Panc1 (cell line): ENCODE measurements at regions not wholly inside any gene's neighbourhood (a gene's known extent, or its start where the extent isn't known, plus 50 kb on each side); places are given as distances from the start of the nearest gene placed in this dataset.

Experiments used
- ATAC-seq: fragments of 200-7000 bp; cut with Tn5 transposase; 2 replicates; pipeline ENCODE4 v1.9.1; 2020; ENCODE audit warnings: mild to moderate bottlenecking, moderate library complexity
- BruUV-seq: library from RNA; stranded (reverse); fragments of 400-500 nt; replicated peaks from 2 replicates; lab custom pipeline; 2021; lab: Mats Ljungman, UMichigan
- CTCF ChIA-PET: fragments of 300-600 bp; sonication (Branson Sonifier 250); formaldehyde crosslinking; loops from one replicate; lab custom pipeline; 2022; ENCODE audit warnings: antibody characterized with exemption; lab: Charles Lee
- POLR2A ChIA-PET: fragments of 300-600 bp; sonication (Branson Sonifier 250); formaldehyde crosslinking; loops from one replicate; lab custom pipeline; 2022; ENCODE audit warnings: antibody characterized with exemption; lab: Charles Lee
- DNase-seq: peaks from one replicate; pipeline ENCODE4 v3.0.0-alpha.2; 2010; ENCODE audit warnings: low read depth, low spot score
- H3K27ac ChIP-seq: 2 replicates; pipeline ENCODE4 v1.5.1; 2011; ENCODE audit warnings: mild to moderate bottlenecking, low read length, inconsistent platforms
- H3K27me3 ChIP-seq: fragments of 200-500 bp; sonication (Bioruptor generic); 2 replicates; pipeline ENCODE4 v1.6.0; 2014; ENCODE audit warnings: low read length, inconsistent platforms; ENCODE audit not compliant: control insufficient read depth, insufficient read depth
- H3K36me3 ChIP-seq: fragments of 200-500 bp; sonication (Bioruptor generic); 2 replicates; pipeline ENCODE4 v1.5.1; 2014; ENCODE audit warnings: inconsistent platforms, mild to moderate bottlenecking, low read length, moderate library complexity; ENCODE audit not compliant: control insufficient read depth, insufficient read depth
- H3K4me1 ChIP-seq: 2 replicates; pipeline ENCODE4 v1.5.1; 2011; ENCODE audit warnings: inconsistent platforms, mild to moderate bottlenecking, low read length, moderate library complexity; ENCODE audit not compliant: control insufficient read depth, insufficient read depth
- H3K4me3 ChIP-seq, 2 experiments: 2 replicates each; pipeline ENCODE4 v1.5.1; 2011 to 2012; ENCODE audit warnings: low read depth in 2 of 2, low read length in 2 of 2, mild to moderate bottlenecking in 2 of 2, inconsistent platforms in 1 of 2, moderate library complexity in 1 of 2
- H3K9me3 ChIP-seq: fragments of 200-500 bp; sonication (Bioruptor generic); 2 replicates; pipeline ENCODE4 v1.5.1; 2014; ENCODE audit warnings: low read depth, mild to moderate bottlenecking, inconsistent platforms, low read length, moderate library complexity; ENCODE audit not compliant: control insufficient read depth, insufficient read depth
- CTCF ChIP-seq: fragments of 450-650 bp; IDR thresholded peaks from 2 replicates; pipeline ENCODE4 v1.5.1; 2017; ENCODE audit warnings: mild to moderate bottlenecking
- POLR2AphosphoS5 ChIP-seq: IDR thresholded peaks from 2 replicates; pipeline ENCODE4 v1.6.1; 2012; ENCODE audit warnings: mild to moderate bottlenecking, low read depth, low read length, moderate library complexity
- REST ChIP-seq, 2 experiments: IDR thresholded peaks; 2 replicates each; pipeline ENCODE4 v1.6.1; 2011 to 2012; ENCODE audit warnings: low read depth in 2 of 2, control low read depth in 1 of 2, low read length in 1 of 2, mild to moderate bottlenecking in 1 of 2, moderate library complexity in 1 of 2; ENCODE audit not compliant: insufficient read depth in 1 of 2
- SIN3A ChIP-seq: IDR thresholded peaks from 2 replicates; pipeline ENCODE4 v1.6.1; 2012; ENCODE audit warnings: low read depth, mild to moderate bottlenecking, low read length, moderate library complexity, borderline replicate concordance; ENCODE audit not compliant: insufficient read depth
- TCF7L2 ChIP-seq: IDR thresholded peaks from 2 replicates; pipeline ENCODE4 v1.6.1; 2011; ENCODE audit warnings: mild to moderate bottlenecking, low read depth, low read length, inconsistent platforms
- in situ Hi-C: cut with HindIII; loops from 2 replicates; pipeline ENCODE4 v1.10.0; 2016; ENCODE audit warnings: low sequenced_read_pairs, low pct_unique_long_range_greater_than_20kb
- intact Hi-C: fragments of 100-400 bp; cut with micrococcal nuclease; formaldehyde crosslinking; loops from one replicate; pipeline ENCODE4 v1.10.0; 2022; ENCODE audit not compliant: unreplicated experiment

- no peaks in the 10 kb centered on the region for H3K27me3 ChIP-seq
- POLR2A ChIA-PET, result no interaction called here
- in situ Hi-C loops (no loop called here), intact Hi-C loops (no loop called here)
- TF ChIP-seq TCF7L2, result no peak
- TF ChIP-seq SIN3A, result no peak
- no peak for TF ChIP-seq REST (IDR thresholded peaks at IDR 0.05; ENCODE audit: insufficient read depth in 1 of 2, low read depth in 2 of 2, low read length in 1 of 2)
- TF ChIP-seq CTCF, result no peak
- no peak for TF ChIP-seq POLR2AphosphoS5
- no peak overlapping the region for H3K4me3 ChIP-seq
- DNase-seq (no peak), ATAC-seq (no peak)
- BruUV-seq, result no TSS peak
- H3K27ac ChIP-seq, result no peak overlapping the region
- CTCF ChIA-PET, result no interaction called here
- H3K9me3 ChIP-seq, result no peaks in the 10 kb centered on the region
- H3K36me3 ChIP-seq, result no peaks in the 10 kb centered on the region
- H3K4me1 ChIP-seq, result no peaks in the 10 kb centered on the region
These were observed 68.5 kb downstream of the ETAA1 start for GRCh38 chr2:67465623-67466022.

- no peak for TF ChIP-seq TCF7L2
- TF ChIP-seq REST (IDR thresholded peaks at IDR 0.05; ENCODE audit: insufficient read depth in 1 of 2, low read depth in 2 of 2, low read length in 1 of 2), result no peak
- TF ChIP-seq SIN3A, result no peak
- TF ChIP-seq POLR2AphosphoS5, result no peak
- TF ChIP-seq CTCF, result no peak; the same call in 1 of the 2 replicates
- DNase-seq (no peak), ATAC-seq (no peak)
- no TSS peak for BruUV-seq
- POLR2A ChIA-PET, result no interaction called here
- Histone ChIP-seq H3K4me3 (no peak overlapping the region), H3K9me3 (no peaks in the 10 kb centered on the region), H3K27ac (no peak overlapping the region), H3K27me3 (no peaks in the 10 kb centered on the region), H3K4me1 (no peaks in the 10 kb centered on the region), H3K36me3 (no peaks in the 10 kb centered on the region)
- intact Hi-C loops (no loop called here), in situ Hi-C loops (no loop called here)
- CTCF ChIA-PET, result no interaction called here
These were observed 69.6 kb downstream of the ETAA1 start for GRCh38 chr2:67466734-67467133.
